Vagina (tissue), 2 donors: ENCODE measurements at regions not wholly inside any gene's neighbourhood (a gene's known extent, or its start where the extent isn't known, plus 50 kb on each side); places are given as distances from the start of the nearest gene placed in this dataset.

ENCODE experiments used
- POLR2AphosphoS5 ChIP-seq, 2 donors: sonication (generic); formaldehyde crosslinking; IDR thresholded peaks; one replicate each; pipeline ENCODE4 v1.9.0; 2017; ENCODE audit warnings: antibody characterized with exemption in 2 of 2, mild to moderate bottlenecking in 2 of 2, low read depth in 1 of 2; ENCODE audit not compliant: insufficient read depth in 1 of 2
- TF ChIP-seq, protein P1 (sequence below), 3 experiments: fragments of 450-650 bp in 2 of 3; fragments of 200-600 bp in 1 of 3; sonication (generic) in 1 of 3; IDR thresholded peaks; one replicate each; pipeline ENCODE4 v1.5.1; 2017 to 2019; ENCODE audit warnings: antibody characterized with exemption in 3 of 3, mild to moderate bottlenecking in 2 of 3, moderate library complexity in 2 of 3

GRCh38 chr11:127639916-127640315 is 639.3 kb upstream of the KIRREL3 start:
- no peak for TF ChIP-seq POLR2AphosphoS5 (IDR thresholded peaks at IDR 0.05; ENCODE audit: insufficient read depth in 1 of 2, low read depth in 1 of 2)
- TF ChIP-seq, protein P1, sequence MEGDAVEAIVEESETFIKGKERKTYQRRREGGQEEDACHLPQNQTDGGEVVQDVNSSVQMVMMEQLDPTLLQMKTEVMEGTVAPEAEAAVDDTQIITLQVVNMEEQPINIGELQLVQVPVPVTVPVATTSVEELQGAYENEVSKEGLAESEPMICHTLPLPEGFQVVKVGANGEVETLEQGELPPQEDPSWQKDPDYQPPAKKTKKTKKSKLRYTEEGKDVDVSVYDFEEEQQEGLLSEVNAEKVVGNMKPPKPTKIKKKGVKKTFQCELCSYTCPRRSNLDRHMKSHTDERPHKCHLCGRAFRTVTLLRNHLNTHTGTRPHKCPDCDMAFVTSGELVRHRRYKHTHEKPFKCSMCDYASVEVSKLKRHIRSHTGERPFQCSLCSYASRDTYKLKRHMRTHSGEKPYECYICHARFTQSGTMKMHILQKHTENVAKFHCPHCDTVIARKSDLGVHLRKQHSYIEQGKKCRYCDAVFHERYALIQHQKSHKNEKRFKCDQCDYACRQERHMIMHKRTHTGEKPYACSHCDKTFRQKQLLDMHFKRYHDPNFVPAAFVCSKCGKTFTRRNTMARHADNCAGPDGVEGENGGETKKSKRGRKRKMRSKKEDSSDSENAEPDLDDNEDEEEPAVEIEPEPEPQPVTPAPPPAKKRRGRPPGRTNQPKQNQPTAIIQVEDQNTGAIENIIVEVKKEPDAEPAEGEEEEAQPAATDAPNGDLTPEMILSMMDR (IDR thresholded peaks at IDR 0.05): no peak
